HepG2 (cell line): ENCODE measurements at regions not wholly inside any gene's neighbourhood (a gene's known extent, or its start where the extent isn't known, plus 50 kb on each side); places are given as distances from the start of the nearest gene placed in this dataset.

ENCODE experiments used
- ATAC-seq: fragments of 200-7000 bp; cut with Tn5 transposase; 3 replicates; pipeline ENCODE4 v1.9.1; 2020; ENCODE audit warnings: mild to moderate bottlenecking, moderate library complexity
- BruUV-seq: library from RNA; stranded (reverse); fragments of 400-500 nt; replicated peaks from 2 replicates; lab custom pipeline; 2021; lab: Mats Ljungman, UMichigan
- CTCF ChIA-PET: fragments of 300-600 bp; formaldehyde crosslinking; extraction: SDS; loops from one replicate; lab custom pipeline; 2021; ENCODE audit warnings: low total read pairs, inconsistent platforms, low intra/inter-chr PET ratio; lab: Yijun Ruan, JAX
- POLR2A ChIA-PET: fragments of 350-600 bp; sonication (Branson Sonifier 250); formaldehyde crosslinking; loops from one replicate; lab custom pipeline; 2020; ENCODE audit warnings: antibody characterized with exemption, inconsistent platforms; lab: Yijun Ruan, JAX
- DNase-seq: peaks from one replicate; pipeline ENCODE4 v3.0.0-alpha.2; 2015; ENCODE audit warnings: low spot score
- FAIRE-seq: peaks from 3 replicates; lab custom pipeline; 2011; peaks lifted over from hg19 to GRCh38; lab: Jason Lieb, UNC
- H2AFZ ChIP-seq: one replicate; pipeline ENCODE4 v1.6.1; 2011; ENCODE audit warnings: low read length, inconsistent platforms
- H3K27ac ChIP-seq: fragments of 300-600 bp; 3 replicates; pipeline ENCODE4 v1.8.0; 2011; ENCODE audit warnings: mixed run types, mild to moderate bottlenecking, mixed read lengths, low read length, inconsistent platforms; ENCODE audit not compliant: insufficient read depth; ENCODE audit errors: extremely low read length
- H3K27me3 ChIP-seq, 2 experiments: fragments of 200-600 bp in 1 of 2; 2 replicates in 1 of 2; 3 replicates in 1 of 2; pipeline versions ENCODE4 v1.6.0 to v1.8.0; 2011; ENCODE audit warnings: low read length in 2 of 2, mild to moderate bottlenecking in 2 of 2, moderate library complexity in 2 of 2, inconsistent platforms in 1 of 2; ENCODE audit not compliant: insufficient read depth in 2 of 2, control insufficient read depth in 1 of 2
- H3K36me3 ChIP-seq, 2 experiments: fragments of 200-600 bp in 1 of 2; replicated peaks in 1 of 2; 2 replicates in 1 of 2; 3 replicates in 1 of 2; pipeline versions ENCODE4 v1.5.1 to v1.8.0; 2011; ENCODE audit warnings: low read length in 2 of 2, inconsistent platforms in 1 of 2; ENCODE audit not compliant: insufficient read depth in 2 of 2, control insufficient read depth in 1 of 2
- H3K4me1 ChIP-seq: 2 replicates; pipeline ENCODE4 v1.5.1; 2012; ENCODE audit warnings: low read length, inconsistent platforms; ENCODE audit not compliant: insufficient read depth
- H3K4me2 ChIP-seq: 2 replicates; pipeline ENCODE4 v1.6.0; 2011; ENCODE audit warnings: low read depth, low read length, inconsistent platforms
- H3K4me3 ChIP-seq, 3 experiments: fragments of 200-600 bp in 1 of 3; sonication (generic), shearing (Covaris generic) in 1 of 3; replicated peaks in 1 of 3; 2 replicates each; pipeline ENCODE4 v1.5.1; 2011 to 2016; ENCODE audit warnings: low read length in 3 of 3, inconsistent platforms in 2 of 3, low read depth in 2 of 3, mild to moderate bottlenecking in 2 of 3, control low read depth in 1 of 3, mixed read lengths in 1 of 3; ENCODE audit not compliant: insufficient read depth in 1 of 3
- H3K79me2 ChIP-seq: one replicate; pipeline ENCODE4 v1.6.1; 2011; ENCODE audit warnings: low read length, inconsistent platforms; ENCODE audit not compliant: insufficient read depth
- H3K9ac ChIP-seq: 2 replicates; pipeline ENCODE4 v1.6.0; 2011; ENCODE audit warnings: mild to moderate bottlenecking, low read depth, low read length, inconsistent platforms; ENCODE audit not compliant: insufficient read depth
- H3K9me3 ChIP-seq: 2 replicates; pipeline ENCODE4 v1.5.1; 2012; ENCODE audit warnings: mild to moderate bottlenecking, low read length
- H4K20me1 ChIP-seq: 2 replicates; pipeline ENCODE4 v1.6.0; 2011; ENCODE audit warnings: inconsistent platforms, mild to moderate bottlenecking, low read length, moderate library complexity; ENCODE audit not compliant: insufficient read depth
- FOXA3 ChIP-seq: IDR thresholded peaks from 2 replicates; pipeline ENCODE4 v1.6.1; 2016; ENCODE audit warnings: missing genetic modification reagents, missing compliant biosample characterization
- FOXO1 ChIP-seq: sonication (generic); formaldehyde crosslinking; IDR thresholded peaks from 2 replicates; pipeline ENCODE4 v1.4.0; 2020; ENCODE audit warnings: missing genetic modification reagents
- HDAC1 ChIP-seq: sonication (generic); formaldehyde crosslinking; IDR thresholded peaks from 2 replicates; pipeline ENCODE4 v1.5.1; 2020; ENCODE audit warnings: mild to moderate bottlenecking, missing genetic modification reagents
- IRX3 ChIP-seq: sonication (generic); formaldehyde crosslinking; IDR thresholded peaks from 2 replicates; pipeline ENCODE4 v1.8.1; 2023; ENCODE audit warnings: mild to moderate bottlenecking, low read depth, missing genetic modification reagents, borderline replicate concordance
- JDP2 ChIP-seq: sonication (generic); formaldehyde crosslinking; IDR thresholded peaks from 2 replicates; pipeline ENCODE4 v1.8.1; 2022; ENCODE audit warnings: missing genetic modification reagents, borderline replicate concordance
- KDM5B ChIP-seq: sonication (generic); formaldehyde crosslinking; IDR thresholded peaks from 2 replicates; pipeline ENCODE4 v1.4.0; 2020; ENCODE audit warnings: missing genetic modification reagents, mild to moderate bottlenecking, borderline replicate concordance
- MEF2D ChIP-seq: sonication (generic); formaldehyde crosslinking; IDR thresholded peaks from 2 replicates; pipeline ENCODE4 v1.5.1; 2020; ENCODE audit warnings: mild to moderate bottlenecking, missing genetic modification reagents
- RFX1 ChIP-seq: fragments of 450-650 bp; IDR thresholded peaks from 2 replicates; pipeline ENCODE4 v1.6.1; 2017
- SAFB2 ChIP-seq: sonication (generic); formaldehyde crosslinking; IDR thresholded peaks from 2 replicates; pipeline ENCODE4 v1.5.1; 2020; ENCODE audit warnings: missing genetic modification reagents, low read depth, mild to moderate bottlenecking, borderline replicate concordance
- TFDP1 ChIP-seq: IDR thresholded peaks from 2 replicates; pipeline ENCODE4 v1.6.1; 2016; ENCODE audit warnings: missing compliant biosample characterization, missing genetic modification reagents, borderline replicate concordance
- ZKSCAN1 ChIP-seq: fragments of 150-350 bp; IDR thresholded peaks from 2 replicates; pipeline ENCODE4 v1.6.1; 2014; ENCODE audit warnings: low read length
- ZNF224 ChIP-seq: sonication (generic); formaldehyde crosslinking; IDR thresholded peaks from 2 replicates; pipeline ENCODE4 v1.5.0; 2020; ENCODE audit warnings: mild to moderate bottlenecking, missing genetic modification reagents
- ZNF253 ChIP-seq: sonication (generic); formaldehyde crosslinking; IDR thresholded peaks from 2 replicates; pipeline ENCODE4 v1.8.0; 2022; ENCODE audit warnings: mild to moderate bottlenecking, missing genetic modification reagents, borderline replicate concordance
- ZNF333 ChIP-seq: sonication (generic); formaldehyde crosslinking; IDR thresholded peaks from 2 replicates; pipeline ENCODE4 v1.4.0; 2020; ENCODE audit warnings: mild to moderate bottlenecking, missing genetic modification reagents, borderline replicate concordance
- ZNF773 ChIP-seq: sonication (generic); formaldehyde crosslinking; IDR thresholded peaks from 2 replicates; pipeline ENCODE4 v1.4.0; 2020; ENCODE audit warnings: missing genetic modification reagents, borderline replicate concordance
- ZSCAN20 ChIP-seq: sonication (generic); formaldehyde crosslinking; IDR thresholded peaks from 2 replicates; pipeline ENCODE4 v1.4.0; 2020; ENCODE audit warnings: missing genetic modification reagents, mild to moderate bottlenecking, borderline replicate concordance
- WGBS: methylation state at CpG from one replicate; pipeline ENCODE4 v1.1.6; 2017; ENCODE audit warnings: low lambda C conversion rate; 5-methylcytosine and 5-hydroxymethylcytosine counted together
- in situ Hi-C: cut with HindIII; loops from 2 replicates; pipeline ENCODE4 v1.10.0; 2017; ENCODE audit warnings: low pct_unique_long_range_greater_than_20kb; ENCODE audit not compliant: extremely low pct_ligation_motif_present
- intact Hi-C: fragments of 100-400 bp; cut with micrococcal nuclease; formaldehyde crosslinking; loops from one replicate; pipeline ENCODE4 v1.10.0; 2022; ENCODE audit not compliant: unreplicated experiment
- TF ChIP-seq, protein P1 (sequence below): sonication (generic); formaldehyde crosslinking; IDR thresholded peaks from 2 replicates; pipeline ENCODE4 v1.4.0; 2020; ENCODE audit warnings: missing genetic modification reagents

GRCh38 chr1:194629011-194629410 is 1442.6 kb upstream of the B3GALT2 start (continued):
- TF ChIP-seq HDAC1 (CRISPR knock-in tag) (no peak), JDP2 (CRISPR knock-in tag) (no peak), RFX1 (no peak)

- in situ Hi-C loops (no loop called here), intact Hi-C loops (no loop called here)
- 20% methylated on average over 1 of the region's 4 CpGs for WGBS
- Histone ChIP-seq H3K4me3 (no peak overlapping the region), H3K4me2 (no peak overlapping the region), H3K36me3 (no peaks in the 10 kb centered on the region), H3K9ac (no peak overlapping the region), H3K4me1 (no peaks in the 10 kb centered on the region), H2AFZ (no peak overlapping the region), H3K27ac (no peak overlapping the region), H3K79me2 (no peaks in the 10 kb centered on the region), H3K27me3 (no peaks in the 10 kb centered on the region; a peak in 1 of 5 replicates), H4K20me1 (no peaks in the 10 kb centered on the region), H3K9me3 (no peaks in the 10 kb centered on the region)
- BruUV-seq, result no TSS peak
- no peak for FAIRE-seq
- POLR2A ChIA-PET, result no interaction called here
- no peak for ATAC-seq
- no peak for DNase-seq
- TF ChIP-seq FOXO1 (CRISPR knock-in tag) (no peak), TFDP1 (no peak), ZNF333 (CRISPR knock-in tag) (no peak), ZNF224 (CRISPR knock-in tag) (no peak), ZNF773 (CRISPR knock-in tag) (no peak), IRX3 (CRISPR knock-in tag) (no peak), FOXA3 (CRISPR knock-in tag) (no peak), ZKSCAN1 (no peak), ZNF253 (no peak), SAFB2 (no peak), KDM5B (CRISPR knock-in tag) (no peak), MEF2D (no peak), ZSCAN20 (CRISPR knock-in tag) (no peak)
- TF ChIP-seq, protein P1, sequence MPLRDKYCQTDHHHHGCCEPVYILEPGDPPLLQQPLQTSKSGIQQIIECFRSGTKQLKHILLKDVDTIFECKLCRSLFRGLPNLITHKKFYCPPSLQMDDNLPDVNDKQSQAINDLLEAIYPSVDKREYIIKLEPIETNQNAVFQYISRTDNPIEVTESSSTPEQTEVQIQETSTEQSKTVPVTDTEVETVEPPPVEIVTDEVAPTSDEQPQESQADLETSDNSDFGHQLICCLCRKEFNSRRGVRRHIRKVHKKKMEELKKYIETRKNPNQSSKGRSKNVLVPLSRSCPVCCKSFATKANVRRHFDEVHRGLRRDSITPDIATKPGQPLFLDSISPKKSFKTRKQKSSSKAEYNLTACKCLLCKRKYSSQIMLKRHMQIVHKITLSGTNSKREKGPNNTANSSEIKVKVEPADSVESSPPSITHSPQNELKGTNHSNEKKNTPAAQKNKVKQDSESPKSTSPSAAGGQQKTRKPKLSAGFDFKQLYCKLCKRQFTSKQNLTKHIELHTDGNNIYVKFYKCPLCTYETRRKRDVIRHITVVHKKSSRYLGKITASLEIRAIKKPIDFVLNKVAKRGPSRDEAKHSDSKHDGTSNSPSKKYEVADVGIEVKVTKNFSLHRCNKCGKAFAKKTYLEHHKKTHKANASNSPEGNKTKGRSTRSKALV (CRISPR knock-in tag), result no peak
- CTCF ChIA-PET, result no interaction called here
Observed at GRCh38 chr1:194624833-194625232, 1438.4 kb upstream of the B3GALT2 start.
